ENCODE measurements at regions not wholly inside any gene's neighbourhood (a gene's known extent, or its start where the extent isn't known, plus 50 kb on each side); places are given as distances from the start of the nearest gene placed in this dataset.

DNA sequence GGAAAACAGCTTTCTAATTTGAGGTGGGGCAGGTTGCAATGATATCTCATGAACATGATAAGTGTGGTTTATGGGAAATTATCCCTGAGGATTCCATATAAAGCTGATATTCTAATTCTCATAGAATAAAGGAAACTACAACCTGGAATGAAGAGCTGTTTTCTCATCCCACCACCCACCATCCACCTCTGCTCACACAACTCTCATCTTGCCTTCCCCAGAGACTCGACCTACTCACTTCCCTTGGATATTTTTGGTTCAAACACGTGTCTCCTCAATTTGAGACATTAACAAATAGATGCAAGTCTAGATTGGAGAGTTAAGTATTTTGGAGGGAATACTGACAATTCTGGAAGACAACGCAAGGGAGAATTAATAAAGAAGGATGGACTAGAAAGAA, 490.9 kb downstream of the TMEM182 start:
- Histone ChIP-seq H3K9me2 (replicated peaks; ENCODE audit: low read length) (no peaks in the 10 kb centered on the region), H3K36me3 (ENCODE audit: low read depth, low read length) (no peaks in the 10 kb centered on the region), H3K9me3 (ENCODE audit: low read length) (no peaks in the 10 kb centered on the region), H3K27ac (ENCODE audit: low read length) (no peak overlapping the region), H3F3A (ENCODE audit: low read length, unreplicated experiment) (no peaks in the 10 kb centered on the region), H3K9ac (ENCODE audit: low read length) (no peak overlapping the region), H4K20me1 (ENCODE audit: low read length) (no peaks in the 10 kb centered on the region), H3K79me2 (ENCODE audit: low read length) (no peaks in the 10 kb centered on the region), H3K4me1 (ENCODE audit: insufficient read depth, low read length) (no peaks in the 10 kb centered on the region), H3K27me3 (ENCODE audit: low read length) (peaks cover 16% of the 10 kb centered on the region), H3K4me2 (ENCODE audit: low read length) (no peak overlapping the region), H3K4me3 (ENCODE audit: low read length) (no peak overlapping the region), H2AFZ (ENCODE audit: low read length) (no peak overlapping the region)
- CTCF ChIA-PET = no interaction called here
- TF ChIP-seq EZH2 (IDR thresholded peaks at IDR 0.05; ENCODE audit: low read length, unreplicated experiment) = no peak
- intact Hi-C loops (cut with micrococcal nuclease) = no loop called here
- POLR2A ChIA-PET (ENCODE audit: unreplicated experiment) = no interaction called here
- DNase-seq = no peak
- ATAC-seq = no peak
- BruUV-seq (replicated peaks) = no TSS peak

DNA sequence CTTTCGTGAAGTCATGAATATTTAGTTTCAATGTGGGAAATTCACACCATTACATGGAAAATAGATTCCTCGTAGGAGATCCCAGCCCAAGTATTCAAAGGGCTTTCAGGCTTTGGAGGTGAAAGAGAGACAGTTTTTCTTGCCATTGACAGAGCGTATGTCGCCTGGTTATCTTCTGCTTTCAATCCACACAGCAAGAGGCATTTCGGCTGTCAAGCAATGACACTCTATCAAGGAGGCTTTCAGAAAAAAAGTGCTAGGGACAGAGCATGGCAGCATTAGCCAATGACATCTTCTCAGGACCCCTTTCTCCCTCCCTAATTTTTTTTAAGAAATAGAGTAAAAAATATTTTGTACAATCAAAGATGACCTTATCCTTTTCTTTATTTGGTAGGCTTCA, 492.8 kb downstream of the TMEM182 start:
- ChIA-PET POLR2A (ENCODE audit: unreplicated experiment) (no interaction called here), CTCF (no interaction called here)
- Histone ChIP-seq H2AFZ (ENCODE audit: low read length) (no peak overlapping the region), H3K36me3 (ENCODE audit: low read depth, low read length) (no peaks in the 10 kb centered on the region), H3K27me3 (ENCODE audit: low read length) (peaks cover 16% of the 10 kb centered on the region), H4K20me1 (ENCODE audit: low read length) (no peaks in the 10 kb centered on the region), H3K4me1 (ENCODE audit: insufficient read depth, low read length) (no peaks in the 10 kb centered on the region), H3K27ac (ENCODE audit: low read length) (no peak overlapping the region), H3K79me2 (ENCODE audit: low read length) (no peaks in the 10 kb centered on the region), H3F3A (ENCODE audit: low read length, unreplicated experiment) (no peaks in the 10 kb centered on the region), H3K9me3 (ENCODE audit: low read length) (no peaks in the 10 kb centered on the region), H3K4me2 (ENCODE audit: low read length) (no peak overlapping the region), H3K9me2 (replicated peaks; ENCODE audit: low read length) (no peaks in the 10 kb centered on the region), H3K9ac (ENCODE audit: low read length) (no peak overlapping the region), H3K4me3 (ENCODE audit: low read length) (no peak overlapping the region)
- BruUV-seq (replicated peaks) = no TSS peak
- intact Hi-C loops (cut with micrococcal nuclease) = no loop called here
- TF ChIP-seq EZH2 (IDR thresholded peaks at IDR 0.05; ENCODE audit: low read length, unreplicated experiment) = no peak
- TF ChIP-seq, protein P1, sequence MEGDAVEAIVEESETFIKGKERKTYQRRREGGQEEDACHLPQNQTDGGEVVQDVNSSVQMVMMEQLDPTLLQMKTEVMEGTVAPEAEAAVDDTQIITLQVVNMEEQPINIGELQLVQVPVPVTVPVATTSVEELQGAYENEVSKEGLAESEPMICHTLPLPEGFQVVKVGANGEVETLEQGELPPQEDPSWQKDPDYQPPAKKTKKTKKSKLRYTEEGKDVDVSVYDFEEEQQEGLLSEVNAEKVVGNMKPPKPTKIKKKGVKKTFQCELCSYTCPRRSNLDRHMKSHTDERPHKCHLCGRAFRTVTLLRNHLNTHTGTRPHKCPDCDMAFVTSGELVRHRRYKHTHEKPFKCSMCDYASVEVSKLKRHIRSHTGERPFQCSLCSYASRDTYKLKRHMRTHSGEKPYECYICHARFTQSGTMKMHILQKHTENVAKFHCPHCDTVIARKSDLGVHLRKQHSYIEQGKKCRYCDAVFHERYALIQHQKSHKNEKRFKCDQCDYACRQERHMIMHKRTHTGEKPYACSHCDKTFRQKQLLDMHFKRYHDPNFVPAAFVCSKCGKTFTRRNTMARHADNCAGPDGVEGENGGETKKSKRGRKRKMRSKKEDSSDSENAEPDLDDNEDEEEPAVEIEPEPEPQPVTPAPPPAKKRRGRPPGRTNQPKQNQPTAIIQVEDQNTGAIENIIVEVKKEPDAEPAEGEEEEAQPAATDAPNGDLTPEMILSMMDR (conservative IDR thresholded peaks at IDR 0.05; ENCODE audit: low read depth, low read length) = no peak
- DNase-seq = no peak
- no peak for ATAC-seq

DNA sequence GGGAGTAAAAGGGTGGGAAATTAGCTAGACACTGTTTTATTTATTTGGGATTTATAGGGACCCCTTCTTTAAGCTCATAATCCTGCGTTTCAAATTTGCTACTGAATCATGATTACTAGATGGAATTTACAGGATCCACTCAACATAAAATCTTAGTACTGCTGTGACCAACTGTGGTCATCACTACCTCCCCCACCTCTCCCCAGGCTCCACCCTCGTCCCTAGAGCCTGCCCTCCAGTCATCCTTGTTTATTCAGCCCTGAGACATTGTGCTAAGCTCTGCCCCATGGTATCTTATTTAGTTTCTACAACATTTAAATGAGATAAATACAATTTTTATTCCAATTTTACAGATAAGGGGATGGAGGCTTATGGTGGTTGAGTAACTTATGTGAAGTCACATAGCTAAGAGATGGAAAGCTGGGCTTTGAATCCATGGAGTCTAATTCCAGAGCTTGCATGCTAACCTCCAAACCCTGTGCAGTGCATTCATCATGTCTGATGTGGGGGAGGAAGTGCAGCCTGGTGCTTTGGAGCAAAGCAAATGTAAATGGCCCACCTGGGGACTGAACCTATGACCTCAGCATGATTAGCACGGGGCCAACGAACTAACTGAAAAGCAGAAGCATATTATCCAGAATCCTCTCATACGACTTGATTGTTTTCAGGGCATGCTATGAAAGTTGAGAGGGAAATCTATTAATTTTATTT, 502.4 kb downstream of the TMEM182 start:
- intact Hi-C loops (cut with micrococcal nuclease) = no loop called here
- ChIA-PET CTCF (no interaction called here), POLR2A (ENCODE audit: unreplicated experiment) (no interaction called here)
- Histone ChIP-seq H3K36me3 (ENCODE audit: low read depth, low read length) (no peaks in the 10 kb centered on the region), H3K9me3 (ENCODE audit: low read length) (no peaks in the 10 kb centered on the region), H3K9me2 (replicated peaks; ENCODE audit: low read length) (no peaks in the 10 kb centered on the region), H2AFZ (ENCODE audit: low read length) (no peak overlapping the region), H3K4me3 (ENCODE audit: low read length) (no peak overlapping the region), H3K27ac (ENCODE audit: low read length) (no peak overlapping the region), H3K4me2 (ENCODE audit: low read length) (no peak overlapping the region), H3F3A (ENCODE audit: low read length, unreplicated experiment) (no peaks in the 10 kb centered on the region), H3K9ac (ENCODE audit: low read length) (no peak overlapping the region), H4K20me1 (ENCODE audit: low read length) (no peaks in the 10 kb centered on the region), H3K4me1 (ENCODE audit: insufficient read depth, low read length) (no peaks in the 10 kb centered on the region), H3K27me3 (ENCODE audit: low read length) (peaks cover 26% of the 10 kb centered on the region; the same call in 1 of the 2 replicates), H3K79me2 (ENCODE audit: low read length) (no peaks in the 10 kb centered on the region)
- DNase-seq = no peak
- no TSS peak for BruUV-seq (replicated peaks)
- TF ChIP-seq, protein P1 (conservative IDR thresholded peaks at IDR 0.05; ENCODE audit: low read depth, low read length) = no peak
- TF ChIP-seq EZH2phosphoT487 (IDR thresholded peaks at IDR 0.05; ENCODE audit: borderline replicate concordance, low read length) (no peak), EZH2 (IDR thresholded peaks at IDR 0.05; ENCODE audit: low read length, unreplicated experiment) (no peak)
- ATAC-seq = no peak
